HepG2 (cell line): ENCODE measurements at regions not wholly inside any gene's neighbourhood (a gene's known extent, or its start where the extent isn't known, plus 50 kb on each side); places are given as distances from the start of the nearest gene placed in this dataset.

Experiments
- ATAC-seq: fragments of 200-7000 bp; cut with Tn5 transposase; 3 replicates; pipeline ENCODE4 v1.9.1; 2020; ENCODE audit warnings: mild to moderate bottlenecking, moderate library complexity
- BruUV-seq: library from RNA; stranded (reverse); fragments of 400-500 nt; replicated peaks from 2 replicates; lab custom pipeline; 2021; lab: Mats Ljungman, UMichigan
- CTCF ChIA-PET: fragments of 300-600 bp; formaldehyde crosslinking; extraction: SDS; loops from one replicate; lab custom pipeline; 2021; ENCODE audit warnings: low total read pairs, inconsistent platforms, low intra/inter-chr PET ratio; lab: Yijun Ruan, JAX
- POLR2A ChIA-PET: fragments of 350-600 bp; sonication (Branson Sonifier 250); formaldehyde crosslinking; loops from one replicate; lab custom pipeline; 2020; ENCODE audit warnings: antibody characterized with exemption, inconsistent platforms; lab: Yijun Ruan, JAX
- DNase-seq: peaks from one replicate; pipeline ENCODE4 v3.0.0-alpha.2; 2015; ENCODE audit warnings: low spot score
- FAIRE-seq: peaks from 3 replicates; lab custom pipeline; 2011; peaks lifted over from hg19 to GRCh38; lab: Jason Lieb, UNC
- H2AFZ ChIP-seq: one replicate; pipeline ENCODE4 v1.6.1; 2011; ENCODE audit warnings: low read length, inconsistent platforms
- H3K27ac ChIP-seq: fragments of 300-600 bp; 3 replicates; pipeline ENCODE4 v1.8.0; 2011; ENCODE audit warnings: mixed run types, mild to moderate bottlenecking, mixed read lengths, low read length, inconsistent platforms; ENCODE audit not compliant: insufficient read depth; ENCODE audit errors: extremely low read length
- H3K27me3 ChIP-seq, 2 experiments: fragments of 200-600 bp in 1 of 2; 2 replicates in 1 of 2; 3 replicates in 1 of 2; pipeline versions ENCODE4 v1.6.0 to v1.8.0; 2011; ENCODE audit warnings: low read length in 2 of 2, mild to moderate bottlenecking in 2 of 2, moderate library complexity in 2 of 2, inconsistent platforms in 1 of 2; ENCODE audit not compliant: insufficient read depth in 2 of 2, control insufficient read depth in 1 of 2
- H3K36me3 ChIP-seq, 2 experiments: fragments of 200-600 bp in 1 of 2; replicated peaks in 1 of 2; 2 replicates in 1 of 2; 3 replicates in 1 of 2; pipeline versions ENCODE4 v1.5.1 to v1.8.0; 2011; ENCODE audit warnings: low read length in 2 of 2, inconsistent platforms in 1 of 2; ENCODE audit not compliant: insufficient read depth in 2 of 2, control insufficient read depth in 1 of 2
- H3K4me1 ChIP-seq: 2 replicates; pipeline ENCODE4 v1.5.1; 2012; ENCODE audit warnings: low read length, inconsistent platforms; ENCODE audit not compliant: insufficient read depth
- H3K4me2 ChIP-seq: 2 replicates; pipeline ENCODE4 v1.6.0; 2011; ENCODE audit warnings: low read depth, low read length, inconsistent platforms
- H3K4me3 ChIP-seq, 3 experiments: fragments of 200-600 bp in 1 of 3; sonication (generic), shearing (Covaris generic) in 1 of 3; replicated peaks in 1 of 3; 2 replicates each; pipeline ENCODE4 v1.5.1; 2011 to 2016; ENCODE audit warnings: low read length in 3 of 3, inconsistent platforms in 2 of 3, low read depth in 2 of 3, mild to moderate bottlenecking in 2 of 3, control low read depth in 1 of 3, mixed read lengths in 1 of 3; ENCODE audit not compliant: insufficient read depth in 1 of 3
- H3K79me2 ChIP-seq: one replicate; pipeline ENCODE4 v1.6.1; 2011; ENCODE audit warnings: low read length, inconsistent platforms; ENCODE audit not compliant: insufficient read depth
- H3K9ac ChIP-seq: 2 replicates; pipeline ENCODE4 v1.6.0; 2011; ENCODE audit warnings: mild to moderate bottlenecking, low read depth, low read length, inconsistent platforms; ENCODE audit not compliant: insufficient read depth
- H3K9me3 ChIP-seq: 2 replicates; pipeline ENCODE4 v1.5.1; 2012; ENCODE audit warnings: mild to moderate bottlenecking, low read length
- H4K20me1 ChIP-seq: 2 replicates; pipeline ENCODE4 v1.6.0; 2011; ENCODE audit warnings: inconsistent platforms, mild to moderate bottlenecking, low read length, moderate library complexity; ENCODE audit not compliant: insufficient read depth
- DPF2 ChIP-seq: sonication (generic); formaldehyde crosslinking; IDR thresholded peaks from 2 replicates; pipeline ENCODE4 v1.4.0; 2020; ENCODE audit warnings: mild to moderate bottlenecking, low read depth, missing genetic modification reagents, borderline replicate concordance
- GATAD2A ChIP-seq: IDR thresholded peaks from 2 replicates; pipeline ENCODE4 v1.6.1; 2016
- ZBTB42 ChIP-seq: sonication (generic); formaldehyde crosslinking; IDR thresholded peaks from 2 replicates; pipeline ENCODE4 v1.5.0; 2020; ENCODE audit warnings: mild to moderate bottlenecking, missing genetic modification reagents
- ZKSCAN8 ChIP-seq: IDR thresholded peaks from 2 replicates; pipeline ENCODE4 v1.6.1; 2016; ENCODE audit warnings: borderline replicate concordance, missing genetic modification reagents, missing compliant biosample characterization
- ZNF124 ChIP-seq: sonication (generic); formaldehyde crosslinking; IDR thresholded peaks from 2 replicates; pipeline ENCODE4 v1.4.0; 2020; ENCODE audit warnings: missing genetic modification reagents
- ZNF205 ChIP-seq: IDR thresholded peaks from 2 replicates; pipeline ENCODE4 v1.6.1; 2018; ENCODE audit warnings: missing biosample characterization, missing genetic modification reagents
- ZNF274 ChIP-seq: sonication (generic); formaldehyde crosslinking; IDR thresholded peaks from 2 replicates; pipeline ENCODE4 v1.5.1; 2020; ENCODE audit warnings: mild to moderate bottlenecking, missing genetic modification reagents
- ZNF296 ChIP-seq: sonication (generic); formaldehyde crosslinking; conservative IDR thresholded peaks from 2 replicates; pipeline ENCODE4 v1.5.0; 2020; ENCODE audit warnings: mild to moderate bottlenecking, missing genetic modification reagents
- ZNF644 ChIP-seq: IDR thresholded peaks from 2 replicates; pipeline ENCODE4 v1.6.1; 2016; ENCODE audit warnings: low read depth
- ZSCAN30 ChIP-seq: sonication (generic); formaldehyde crosslinking; IDR thresholded peaks from 2 replicates; pipeline ENCODE4 v1.5.0; 2020; ENCODE audit warnings: mild to moderate bottlenecking, missing genetic modification reagents
- WGBS: methylation state at CpG from one replicate; pipeline ENCODE4 v1.1.6; 2017; ENCODE audit warnings: low lambda C conversion rate; 5-methylcytosine and 5-hydroxymethylcytosine counted together
- in situ Hi-C: cut with HindIII; loops from 2 replicates; pipeline ENCODE4 v1.10.0; 2017; ENCODE audit warnings: low pct_unique_long_range_greater_than_20kb; ENCODE audit not compliant: extremely low pct_ligation_motif_present
- intact Hi-C: fragments of 100-400 bp; cut with micrococcal nuclease; formaldehyde crosslinking; loops from one replicate; pipeline ENCODE4 v1.10.0; 2022; ENCODE audit not compliant: unreplicated experiment
- TF ChIP-seq, protein P1 (sequence below): sonication (generic); formaldehyde crosslinking; IDR thresholded peaks from 2 replicates; pipeline ENCODE4 v1.4.0; 2020; ENCODE audit warnings: missing genetic modification reagents
- TF ChIP-seq, protein P2 (sequence below): sonication (generic); formaldehyde crosslinking; IDR thresholded peaks from 2 replicates; pipeline ENCODE4 v1.9.0; 2022; ENCODE audit warnings: missing genetic modification reagents, mild to moderate bottlenecking, borderline replicate concordance
- TF ChIP-seq, protein P3 (sequence below): sonication (generic); formaldehyde crosslinking; IDR thresholded peaks from 2 replicates; pipeline ENCODE4 v1.4.0; 2020; ENCODE audit warnings: mild to moderate bottlenecking, missing genetic modification reagents
- TF ChIP-seq, protein P4 (sequence below): sonication (generic); formaldehyde crosslinking; IDR thresholded peaks from 2 replicates; pipeline ENCODE4 v1.5.1; 2020; ENCODE audit warnings: mild to moderate bottlenecking, moderate library complexity, missing genetic modification reagents
- TF ChIP-seq, protein P5 (sequence below): sonication (generic); formaldehyde crosslinking; IDR thresholded peaks from 2 replicates; pipeline ENCODE4 v1.8.0; 2022; ENCODE audit warnings: low read depth, missing genetic modification reagents

DNA sequence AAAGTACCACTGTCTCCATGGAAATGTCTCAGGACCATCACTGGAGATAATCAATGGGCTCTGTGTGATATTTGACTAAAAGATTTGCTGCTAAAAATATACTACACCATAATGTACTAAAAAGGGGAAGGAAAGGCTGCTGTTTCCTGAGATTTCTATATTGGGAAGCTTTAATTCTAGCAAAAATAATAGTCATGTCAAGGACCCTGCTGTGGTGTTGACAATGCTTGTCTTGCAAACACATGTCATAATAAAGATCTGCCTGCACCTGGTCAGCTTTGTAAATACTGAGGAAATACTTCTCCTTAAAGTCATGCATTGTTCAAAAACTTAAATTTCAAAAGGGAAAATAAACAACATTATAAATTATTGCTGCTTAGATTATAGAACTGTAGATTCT, 417.9 kb downstream of the GPM6A start (continued):
- TF ChIP-seq, protein P1, sequence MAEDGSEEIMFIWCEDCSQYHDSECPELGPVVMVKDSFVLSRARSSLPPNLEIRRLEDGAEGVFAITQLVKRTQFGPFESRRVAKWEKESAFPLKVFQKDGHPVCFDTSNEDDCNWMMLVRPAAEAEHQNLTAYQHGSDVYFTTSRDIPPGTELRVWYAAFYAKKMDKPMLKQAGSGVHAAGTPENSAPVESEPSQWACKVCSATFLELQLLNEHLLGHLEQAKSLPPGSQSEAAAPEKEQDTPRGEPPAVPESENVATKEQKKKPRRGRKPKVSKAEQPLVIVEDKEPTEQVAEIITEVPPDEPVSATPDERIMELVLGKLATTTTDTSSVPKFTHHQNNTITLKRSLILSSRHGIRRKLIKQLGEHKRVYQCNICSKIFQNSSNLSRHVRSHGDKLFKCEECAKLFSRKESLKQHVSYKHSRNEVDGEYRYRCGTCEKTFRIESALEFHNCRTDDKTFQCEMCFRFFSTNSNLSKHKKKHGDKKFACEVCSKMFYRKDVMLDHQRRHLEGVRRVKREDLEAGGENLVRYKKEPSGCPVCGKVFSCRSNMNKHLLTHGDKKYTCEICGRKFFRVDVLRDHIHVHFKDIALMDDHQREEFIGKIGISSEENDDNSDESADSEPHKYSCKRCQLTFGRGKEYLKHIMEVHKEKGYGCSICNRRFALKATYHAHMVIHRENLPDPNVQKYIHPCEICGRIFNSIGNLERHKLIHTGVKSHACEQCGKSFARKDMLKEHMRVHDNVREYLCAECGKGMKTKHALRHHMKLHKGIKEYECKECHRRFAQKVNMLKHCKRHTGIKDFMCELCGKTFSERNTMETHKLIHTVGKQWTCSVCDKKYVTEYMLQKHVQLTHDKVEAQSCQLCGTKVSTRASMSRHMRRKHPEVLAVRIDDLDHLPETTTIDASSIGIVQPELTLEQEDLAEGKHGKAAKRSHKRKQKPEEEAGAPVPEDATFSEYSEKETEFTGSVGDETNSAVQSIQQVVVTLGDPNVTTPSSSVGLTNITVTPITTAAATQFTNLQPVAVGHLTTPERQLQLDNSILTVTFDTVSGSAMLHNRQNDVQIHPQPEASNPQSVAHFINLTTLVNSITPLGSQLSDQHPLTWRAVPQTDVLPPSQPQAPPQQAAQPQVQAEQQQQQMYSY (CRISPR knock-in tag): no peak
- no peak for TF ChIP-seq DPF2 (CRISPR knock-in tag)
- TF ChIP-seq ZNF644 (CRISPR knock-in tag): no peak
- TF ChIP-seq ZBTB42 (CRISPR knock-in tag): no peak
- TF ChIP-seq, protein P2, sequence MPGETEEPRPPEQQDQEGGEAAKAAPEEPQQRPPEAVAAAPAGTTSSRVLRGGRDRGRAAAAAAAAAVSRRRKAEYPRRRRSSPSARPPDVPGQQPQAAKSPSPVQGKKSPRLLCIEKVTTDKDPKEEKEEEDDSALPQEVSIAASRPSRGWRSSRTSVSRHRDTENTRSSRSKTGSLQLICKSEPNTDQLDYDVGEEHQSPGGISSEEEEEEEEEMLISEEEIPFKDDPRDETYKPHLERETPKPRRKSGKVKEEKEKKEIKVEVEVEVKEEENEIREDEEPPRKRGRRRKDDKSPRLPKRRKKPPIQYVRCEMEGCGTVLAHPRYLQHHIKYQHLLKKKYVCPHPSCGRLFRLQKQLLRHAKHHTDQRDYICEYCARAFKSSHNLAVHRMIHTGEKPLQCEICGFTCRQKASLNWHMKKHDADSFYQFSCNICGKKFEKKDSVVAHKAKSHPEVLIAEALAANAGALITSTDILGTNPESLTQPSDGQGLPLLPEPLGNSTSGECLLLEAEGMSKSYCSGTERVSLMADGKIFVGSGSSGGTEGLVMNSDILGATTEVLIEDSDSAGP: no peak
- TF ChIP-seq ZKSCAN8 (CRISPR knock-in tag): no peak
- no peak for TF ChIP-seq ZNF296
- no peak for TF ChIP-seq ZNF205 (CRISPR knock-in tag)
- TF ChIP-seq ZNF124 (CRISPR knock-in tag): no peak
- TF ChIP-seq, all 625 proteins: peak for 0

DNA sequence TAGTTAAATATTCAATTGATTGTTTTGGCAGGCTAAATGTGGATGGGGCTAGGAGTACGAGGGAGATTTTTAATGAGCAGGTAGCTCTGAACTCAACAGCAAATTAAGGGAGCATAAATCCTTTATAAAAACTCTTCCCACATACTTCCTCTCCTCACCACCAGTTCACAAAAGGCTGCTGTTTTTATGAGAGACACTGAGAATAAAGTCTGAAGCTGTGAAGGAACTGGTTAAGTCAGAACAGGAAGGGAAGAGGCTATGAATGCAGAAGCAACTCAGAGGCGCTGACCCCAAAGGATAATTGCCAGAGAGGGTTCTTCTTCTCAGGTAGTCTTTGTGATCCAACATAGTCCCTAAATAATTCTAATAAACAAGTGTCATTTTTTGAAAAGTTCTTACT, 406.1 kb downstream of the GPM6A start:
- H3K9me3 ChIP-seq: peaks cover 77% of the 10 kb centered on the region
- intact Hi-C loops: no loop called here
- in situ Hi-C loops: no loop called here
- no peak overlapping the region for H3K27ac ChIP-seq
- H3K79me2 ChIP-seq: no peaks in the 10 kb centered on the region
- no peak overlapping the region for H3K9ac ChIP-seq
- H4K20me1 ChIP-seq: no peaks in the 10 kb centered on the region
- ATAC-seq (no peak), DNase-seq (no peak), FAIRE-seq (no peak)
- no TSS peak for BruUV-seq
- ChIA-PET POLR2A (no interaction called here), CTCF (no interaction called here)
- H3K36me3 ChIP-seq: no peaks in the 10 kb centered on the region
- no peaks in the 10 kb centered on the region for H3K27me3 ChIP-seq
- no peak overlapping the region for H2AFZ ChIP-seq
- WGBS: 3% methylated on average over 2 of the region's 2 CpGs
- no peaks in the 10 kb centered on the region for H3K4me1 ChIP-seq
- no peak overlapping the region for H3K4me3 ChIP-seq
- no peak overlapping the region for H3K4me2 ChIP-seq
- TF ChIP-seq, protein P3, sequence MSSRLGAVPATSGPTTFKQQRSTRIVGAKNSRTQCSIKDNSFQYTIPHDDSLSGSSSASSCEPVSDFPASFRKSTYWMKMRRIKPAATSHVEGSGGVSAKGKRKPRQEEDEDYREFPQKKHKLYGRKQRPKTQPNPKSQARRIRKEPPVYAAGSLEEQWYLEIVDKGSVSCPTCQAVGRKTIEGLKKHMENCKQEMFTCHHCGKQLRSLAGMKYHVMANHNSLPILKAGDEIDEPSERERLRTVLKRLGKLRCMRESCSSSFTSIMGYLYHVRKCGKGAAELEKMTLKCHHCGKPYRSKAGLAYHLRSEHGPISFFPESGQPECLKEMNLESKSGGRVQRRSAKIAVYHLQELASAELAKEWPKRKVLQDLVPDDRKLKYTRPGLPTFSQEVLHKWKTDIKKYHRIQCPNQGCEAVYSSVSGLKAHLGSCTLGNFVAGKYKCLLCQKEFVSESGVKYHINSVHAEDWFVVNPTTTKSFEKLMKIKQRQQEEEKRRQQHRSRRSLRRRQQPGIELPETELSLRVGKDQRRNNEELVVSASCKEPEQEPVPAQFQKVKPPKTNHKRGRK: no peak
- TF ChIP-seq, protein P4, sequence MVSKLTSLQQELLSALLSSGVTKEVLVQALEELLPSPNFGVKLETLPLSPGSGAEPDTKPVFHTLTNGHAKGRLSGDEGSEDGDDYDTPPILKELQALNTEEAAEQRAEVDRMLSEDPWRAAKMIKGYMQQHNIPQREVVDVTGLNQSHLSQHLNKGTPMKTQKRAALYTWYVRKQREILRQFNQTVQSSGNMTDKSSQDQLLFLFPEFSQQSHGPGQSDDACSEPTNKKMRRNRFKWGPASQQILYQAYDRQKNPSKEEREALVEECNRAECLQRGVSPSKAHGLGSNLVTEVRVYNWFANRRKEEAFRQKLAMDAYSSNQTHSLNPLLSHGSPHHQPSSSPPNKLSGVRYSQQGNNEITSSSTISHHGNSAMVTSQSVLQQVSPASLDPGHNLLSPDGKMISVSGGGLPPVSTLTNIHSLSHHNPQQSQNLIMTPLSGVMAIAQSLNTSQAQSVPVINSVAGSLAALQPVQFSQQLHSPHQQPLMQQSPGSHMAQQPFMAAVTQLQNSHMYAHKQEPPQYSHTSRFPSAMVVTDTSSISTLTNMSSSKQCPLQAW (CRISPR knock-in tag): no peak
- TF ChIP-seq ZSCAN30 (CRISPR knock-in tag) (no peak), GATAD2A (no peak), ZNF274 (CRISPR knock-in tag) (no peak)
- TF ChIP-seq, protein P5, sequence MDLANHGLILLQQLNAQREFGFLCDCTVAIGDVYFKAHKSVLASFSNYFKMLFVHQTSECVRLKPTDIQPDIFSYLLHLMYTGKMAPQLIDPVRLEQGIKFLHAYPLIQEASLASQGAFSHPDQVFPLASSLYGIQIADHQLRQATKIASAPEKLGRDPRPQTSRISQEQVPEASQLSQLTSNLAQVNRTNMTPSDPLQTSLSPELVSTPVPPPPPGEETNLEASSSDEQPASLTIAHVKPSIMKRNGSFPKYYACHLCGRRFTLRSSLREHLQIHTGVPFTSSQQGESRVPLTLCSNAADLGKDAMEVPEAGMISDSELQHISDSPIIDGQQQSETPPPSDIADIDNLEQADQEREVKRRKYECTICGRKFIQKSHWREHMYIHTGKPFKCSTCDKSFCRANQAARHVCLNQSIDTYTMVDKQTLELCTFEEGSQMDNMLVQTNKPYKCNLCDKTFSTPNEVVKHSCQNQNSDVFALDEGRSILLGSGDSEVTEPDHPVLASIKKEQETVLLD (CRISPR knock-in tag): no peak
